SK-N-SH treated with all-trans-retinoic acid at 6 μM for 48 hours (cell line): ENCODE measurements at regions not wholly inside any gene's neighbourhood (a gene's known extent, or its start where the extent isn't known, plus 50 kb on each side); places are given as distances from the start of the nearest gene placed in this dataset.

Experiments
- ATAC-seq: fragments of 200-7000 bp; cut with Tn5 transposase; 3 replicates; pipeline ENCODE4 v1.9.1; 2020; ENCODE audit warnings: mild to moderate bottlenecking, moderate library complexity
- ARNTL ChIP-seq: fragments of 450-650 bp; formaldehyde crosslinking; IDR thresholded peaks from 2 replicates; pipeline ENCODE4 v1.5.0; 2020; ENCODE audit warnings: low read depth, mild to moderate bottlenecking, moderate library complexity, borderline replicate concordance
- BACH2 ChIP-seq: fragments of 250-450 bp; sonication (Bioruptor Pico); IDR thresholded peaks from 2 replicates; pipeline ENCODE4 v1.9.0; 2021; ENCODE audit warnings: mild to moderate bottlenecking, borderline replicate concordance
- CREB5 ChIP-seq: fragments of 250-450 bp; sonication (Bioruptor Pico); IDR thresholded peaks from 2 replicates; pipeline ENCODE4 v1.5.1; 2020; ENCODE audit warnings: low read depth, mild to moderate bottlenecking, moderate library complexity
- CSDC2 ChIP-seq: fragments of 250-450 bp; sonication (Bioruptor Pico); IDR thresholded peaks from 2 replicates; pipeline ENCODE4 v1.5.0; 2020; ENCODE audit warnings: mild to moderate bottlenecking, moderate library complexity
- ESRRG ChIP-seq: fragments of 250-450 bp; sonication (Bioruptor Pico); IDR thresholded peaks from 2 replicates; pipeline ENCODE4 v1.6.1; 2021; ENCODE audit warnings: mild to moderate bottlenecking
- GLIS3 ChIP-seq: fragments of 250-450 bp; sonication (Bioruptor Pico); IDR thresholded peaks from 2 replicates; pipeline ENCODE4 v1.5.0; 2020; ENCODE audit warnings: mild to moderate bottlenecking, moderate library complexity
- ISL1 ChIP-seq: fragments of 250-450 bp; sonication (Bioruptor Pico); IDR thresholded peaks from 2 replicates; pipeline ENCODE4 v2.1.2; 2022; ENCODE audit warnings: mild to moderate bottlenecking, moderate library complexity
- OSR1 ChIP-seq: fragments of 250-450 bp; sonication (Bioruptor Pico); IDR thresholded peaks from 2 replicates; pipeline ENCODE4 v1.8.0; 2022; ENCODE audit warnings: moderate library complexity, mild to moderate bottlenecking, inconsistent platforms
- PATZ1 ChIP-seq: fragments of 250-450 bp; sonication (Bioruptor Pico); IDR thresholded peaks from 2 replicates; pipeline ENCODE4 v1.8.0; 2020; ENCODE audit warnings: mild to moderate bottlenecking, moderate library complexity, borderline replicate concordance
- PPARA ChIP-seq: fragments of 250-450 bp; sonication (Bioruptor Pico); IDR thresholded peaks from 2 replicates; pipeline ENCODE4 v1.5.0; 2020; ENCODE audit warnings: mild to moderate bottlenecking, borderline replicate concordance
- RARB ChIP-seq: fragments of 250-450 bp; sonication (Bioruptor Pico); IDR thresholded peaks from 2 replicates; pipeline ENCODE4 v1.8.0; 2021; ENCODE audit warnings: mild to moderate bottlenecking, moderate library complexity
- SNAI2 ChIP-seq: fragments of 250-450 bp; sonication (Bioruptor Pico); IDR thresholded peaks from 2 replicates; pipeline ENCODE4 v1.5.0; 2020; ENCODE audit warnings: mild to moderate bottlenecking, moderate library complexity
- TCF4 ChIP-seq: fragments of 250-450 bp; sonication (Bioruptor Pico); IDR thresholded peaks from 2 replicates; pipeline ENCODE4 v1.8.0; 2021; ENCODE audit warnings: mild to moderate bottlenecking, moderate library complexity, borderline replicate concordance
- TOX ChIP-seq: fragments of 250-450 bp; sonication (Bioruptor Pico); IDR thresholded peaks from 2 replicates; pipeline ENCODE4 v1.8.0; 2021; ENCODE audit warnings: mild to moderate bottlenecking, moderate library complexity, borderline replicate concordance
- ZC3H10 ChIP-seq: fragments of 250-450 bp; sonication (Bioruptor Pico); IDR thresholded peaks from 2 replicates; pipeline ENCODE4 v1.5.1; 2021; ENCODE audit warnings: mild to moderate bottlenecking, moderate library complexity
- ZFP3 ChIP-seq: fragments of 250-450 bp; sonication (Bioruptor Pico); IDR thresholded peaks from 2 replicates; pipeline ENCODE4 v1.5.0; 2020; ENCODE audit warnings: mild to moderate bottlenecking, moderate library complexity
- ZFP30 ChIP-seq: fragments of 450-650 bp; formaldehyde crosslinking; IDR thresholded peaks from 2 replicates; pipeline ENCODE4 v1.5.0; 2022; ENCODE audit warnings: mild to moderate bottlenecking, moderate library complexity
- ZNF565 ChIP-seq: fragments of 450-650 bp; formaldehyde crosslinking; conservative IDR thresholded peaks from 2 replicates; pipeline ENCODE4 v1.5.0; 2020; ENCODE audit warnings: low read depth, mild to moderate bottlenecking, moderate library complexity
- ZNF70 ChIP-seq: fragments of 450-650 bp; formaldehyde crosslinking; IDR thresholded peaks from 2 replicates; pipeline ENCODE4 v1.5.0; 2020; ENCODE audit warnings: mild to moderate bottlenecking, moderate library complexity
- ZNF8 ChIP-seq: fragments of 450-650 bp; formaldehyde crosslinking; IDR thresholded peaks from 2 replicates; pipeline ENCODE4 v1.5.0; 2020; ENCODE audit warnings: mild to moderate bottlenecking, moderate library complexity
- TF ChIP-seq, protein P1 (sequence below): fragments of 250-450 bp; sonication (Bioruptor Pico); IDR thresholded peaks from 2 replicates; pipeline ENCODE4 v1.8.0; 2021; ENCODE audit warnings: low read depth, mild to moderate bottlenecking, moderate library complexity, borderline replicate concordance
- TF ChIP-seq, protein P2 (sequence below): fragments of 250-450 bp; sonication (Bioruptor Pico); IDR thresholded peaks from 2 replicates; pipeline ENCODE4 v1.5.0; 2020; ENCODE audit warnings: mild to moderate bottlenecking, moderate library complexity
- TF ChIP-seq, protein P3 (sequence below): fragments of 250-450 bp; sonication (Bioruptor Pico); IDR thresholded peaks from 2 replicates; pipeline ENCODE4 v1.5.1; 2021; ENCODE audit warnings: mild to moderate bottlenecking, moderate library complexity

DNA sequence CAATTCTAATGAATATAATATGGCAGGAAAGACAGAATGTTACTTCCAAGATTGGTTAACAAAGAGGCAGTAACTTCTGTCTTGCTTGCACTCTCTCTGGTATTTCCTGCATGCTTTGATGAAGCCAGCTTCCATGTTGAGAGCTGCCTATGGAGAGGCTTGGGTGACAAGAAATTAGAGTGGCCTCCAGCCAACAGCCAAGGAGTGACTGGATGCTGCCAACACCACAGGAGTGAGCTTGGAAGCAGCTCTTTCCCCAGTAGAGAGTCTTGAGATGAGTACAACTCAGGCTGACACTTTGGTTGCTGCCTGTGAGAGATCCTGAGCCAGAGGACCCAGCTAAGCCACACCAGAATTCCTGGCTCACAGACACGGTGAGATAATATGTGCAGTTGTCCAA is 183.1 kb downstream of the RMST start:
- ATAC-seq, result no peak
- TF ChIP-seq PPARA (CRISPR knock-in tag) (no peak), TCF4 (CRISPR knock-in tag) (no peak), ZC3H10 (CRISPR knock-in tag) (no peak), ESRRG (no peak), TOX (CRISPR knock-in tag) (no peak), ZNF565 (CRISPR knock-in tag) (no peak), BACH2 (no peak), PATZ1 (no peak), ISL1 (no peak), GLIS3 (CRISPR knock-in tag) (no peak), CSDC2 (CRISPR knock-in tag) (no peak), ARNTL (no peak), OSR1 (CRISPR knock-in tag) (no peak), CREB5 (CRISPR knock-in tag) (no peak), SNAI2 (CRISPR knock-in tag) (no peak), ZFP30 (CRISPR knock-in tag) (no peak)
- TF ChIP-seq, protein P1, sequence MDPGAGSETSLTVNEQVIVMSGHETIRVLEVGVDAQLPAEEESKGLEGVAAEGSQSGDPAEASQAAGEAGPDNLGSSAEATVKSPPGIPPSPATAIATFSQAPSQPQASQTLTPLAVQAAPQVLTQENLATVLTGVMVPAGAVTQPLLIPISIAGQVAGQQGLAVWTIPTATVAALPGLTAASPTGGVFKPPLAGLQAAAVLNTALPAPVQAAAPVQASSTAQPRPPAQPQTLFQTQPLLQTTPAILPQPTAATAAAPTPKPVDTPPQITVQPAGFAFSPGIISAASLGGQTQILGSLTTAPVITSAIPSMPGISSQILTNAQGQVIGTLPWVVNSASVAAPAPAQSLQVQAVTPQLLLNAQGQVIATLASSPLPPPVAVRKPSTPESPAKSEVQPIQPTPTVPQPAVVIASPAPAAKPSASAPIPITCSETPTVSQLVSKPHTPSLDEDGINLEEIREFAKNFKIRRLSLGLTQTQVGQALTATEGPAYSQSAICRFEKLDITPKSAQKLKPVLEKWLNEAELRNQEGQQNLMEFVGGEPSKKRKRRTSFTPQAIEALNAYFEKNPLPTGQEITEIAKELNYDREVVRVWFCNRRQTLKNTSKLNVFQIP (CRISPR knock-in tag), result no peak
- TF ChIP-seq, protein P2, sequence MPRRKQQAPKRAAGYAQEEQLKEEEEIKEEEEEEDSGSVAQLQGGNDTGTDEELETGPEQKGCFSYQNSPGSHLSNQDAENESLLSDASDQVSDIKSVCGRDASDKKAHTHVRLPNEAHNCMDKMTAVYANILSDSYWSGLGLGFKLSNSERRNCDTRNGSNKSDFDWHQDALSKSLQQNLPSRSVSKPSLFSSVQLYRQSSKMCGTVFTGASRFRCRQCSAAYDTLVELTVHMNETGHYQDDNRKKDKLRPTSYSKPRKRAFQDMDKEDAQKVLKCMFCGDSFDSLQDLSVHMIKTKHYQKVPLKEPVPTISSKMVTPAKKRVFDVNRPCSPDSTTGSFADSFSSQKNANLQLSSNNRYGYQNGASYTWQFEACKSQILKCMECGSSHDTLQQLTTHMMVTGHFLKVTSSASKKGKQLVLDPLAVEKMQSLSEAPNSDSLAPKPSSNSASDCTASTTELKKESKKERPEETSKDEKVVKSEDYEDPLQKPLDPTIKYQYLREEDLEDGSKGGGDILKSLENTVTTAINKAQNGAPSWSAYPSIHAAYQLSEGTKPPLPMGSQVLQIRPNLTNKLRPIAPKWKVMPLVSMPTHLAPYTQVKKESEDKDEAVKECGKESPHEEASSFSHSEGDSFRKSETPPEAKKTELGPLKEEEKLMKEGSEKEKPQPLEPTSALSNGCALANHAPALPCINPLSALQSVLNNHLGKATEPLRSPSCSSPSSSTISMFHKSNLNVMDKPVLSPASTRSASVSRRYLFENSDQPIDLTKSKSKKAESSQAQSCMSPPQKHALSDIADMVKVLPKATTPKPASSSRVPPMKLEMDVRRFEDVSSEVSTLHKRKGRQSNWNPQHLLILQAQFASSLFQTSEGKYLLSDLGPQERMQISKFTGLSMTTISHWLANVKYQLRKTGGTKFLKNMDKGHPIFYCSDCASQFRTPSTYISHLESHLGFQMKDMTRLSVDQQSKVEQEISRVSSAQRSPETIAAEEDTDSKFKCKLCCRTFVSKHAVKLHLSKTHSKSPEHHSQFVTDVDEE (CRISPR knock-in tag), result no peak
- TF ChIP-seq, protein P3, sequence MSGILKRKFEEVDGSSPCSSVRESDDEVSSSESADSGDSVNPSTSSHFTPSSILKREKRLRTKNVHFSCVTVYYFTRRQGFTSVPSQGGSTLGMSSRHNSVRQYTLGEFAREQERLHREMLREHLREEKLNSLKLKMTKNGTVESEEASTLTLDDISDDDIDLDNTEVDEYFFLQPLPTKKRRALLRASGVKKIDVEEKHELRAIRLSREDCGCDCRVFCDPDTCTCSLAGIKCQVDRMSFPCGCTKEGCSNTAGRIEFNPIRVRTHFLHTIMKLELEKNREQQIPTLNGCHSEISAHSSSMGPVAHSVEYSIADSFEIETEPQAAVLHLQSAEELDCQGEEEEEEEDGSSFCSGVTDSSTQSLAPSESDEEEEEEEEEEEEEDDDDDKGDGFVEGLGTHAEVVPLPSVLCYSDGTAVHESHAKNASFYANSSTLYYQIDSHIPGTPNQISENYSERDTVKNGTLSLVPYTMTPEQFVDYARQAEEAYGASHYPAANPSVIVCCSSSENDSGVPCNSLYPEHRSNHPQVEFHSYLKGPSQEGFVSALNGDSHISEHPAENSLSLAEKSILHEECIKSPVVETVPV, result no peak
- TF ChIP-seq, all 23 proteins: peak for 0

DNA sequence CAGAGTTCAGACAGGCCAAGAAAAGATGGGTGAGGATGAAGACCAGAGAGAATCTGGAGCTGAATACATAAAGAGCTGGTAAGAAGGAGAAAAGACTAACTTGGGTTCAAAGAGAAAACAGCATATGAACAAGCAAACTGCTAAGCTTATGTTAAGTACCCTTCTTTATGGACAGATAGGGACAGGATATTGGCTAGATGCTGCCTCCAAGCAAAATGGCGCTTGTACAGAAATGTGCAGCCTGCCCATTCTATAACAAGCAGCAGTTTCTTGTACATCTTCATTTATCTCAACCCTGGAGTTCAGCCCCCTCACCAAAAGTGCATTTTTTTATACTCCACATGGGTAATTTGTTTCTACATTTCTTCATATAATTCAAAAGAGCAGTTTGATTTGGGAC is 184.5 kb downstream of the RMST start:
- ATAC-seq, result no peak
- TF ChIP-seq GLIS3 (CRISPR knock-in tag), result no peak
- no peak for TF ChIP-seq TCF4 (CRISPR knock-in tag)
- TF ChIP-seq SNAI2 (CRISPR knock-in tag), result no peak
- no peak for TF ChIP-seq ZC3H10 (CRISPR knock-in tag)
- TF ChIP-seq ARNTL, result no peak
- TF ChIP-seq BACH2, result no peak
- no peak for TF ChIP-seq CSDC2 (CRISPR knock-in tag)
- TF ChIP-seq RARB (CRISPR knock-in tag), result no peak
- no peak for TF ChIP-seq ZNF70
- no peak for TF ChIP-seq CREB5 (CRISPR knock-in tag)
- no peak for TF ChIP-seq PPARA (CRISPR knock-in tag)
- no peak for TF ChIP-seq OSR1 (CRISPR knock-in tag)
- TF ChIP-seq ZFP3 (CRISPR knock-in tag), result no peak
- no peak for TF ChIP-seq PATZ1
- TF ChIP-seq ZNF8 (CRISPR knock-in tag), result no peak
- TF ChIP-seq, protein P2 (CRISPR knock-in tag), result no peak
- no peak for TF ChIP-seq ZFP30 (CRISPR knock-in tag)
